Right kidney (tissue), 1 donor: ENCODE measurements at regions not wholly inside any gene's neighbourhood (a gene's known extent, or its start where the extent isn't known, plus 50 kb on each side); places are given as distances from the start of the nearest gene placed in this dataset.
A peak's percentile ranks its signal among the peaks of the same experiment; 100 is the strongest.
"Not testable (repeated sequence)": the region's sequence is repeated elsewhere in the genome, so short reads cannot be mapped to it uniquely, and the experiment has no call there.

Source experiments
- DNase-seq: peaks from one replicate; pipeline ENCODE4 v3.0.0-alpha.2; 2016

DNA sequence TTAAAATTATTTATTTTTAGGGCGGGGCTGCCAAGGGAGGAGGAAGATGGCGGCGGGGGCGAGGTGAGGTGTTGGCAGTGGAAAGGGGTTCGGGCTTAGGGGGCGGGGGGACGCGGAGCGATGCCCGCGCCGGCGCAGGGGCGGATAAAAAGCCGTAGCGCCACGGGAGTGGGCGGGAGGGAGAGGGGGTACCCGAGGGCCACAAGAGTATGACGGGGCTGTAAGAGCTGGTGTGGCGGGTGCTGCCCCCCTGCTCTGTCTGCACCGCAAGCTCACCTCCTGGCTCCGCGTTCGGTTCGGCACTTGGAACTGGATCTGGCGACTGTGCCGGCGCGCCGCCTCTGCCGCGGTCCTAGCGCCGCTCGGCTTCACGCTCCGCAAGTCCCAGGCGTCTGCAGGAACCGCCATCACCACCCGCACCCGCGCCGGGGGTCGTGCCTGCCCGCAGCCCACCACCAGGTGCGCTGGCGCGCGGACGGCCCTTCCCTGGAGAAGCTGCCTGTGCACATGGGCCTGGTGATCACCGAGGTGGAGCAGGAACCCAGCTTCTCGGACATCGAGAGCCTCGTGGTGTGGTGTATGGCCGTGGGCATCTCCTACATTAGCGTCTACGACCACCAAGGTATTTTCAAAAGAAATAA lies 265.2 kb upstream of the SGCG start:
- DNase-seq = peak; percentile 92

- not testable (repeated sequence) for DNase-seq
These were observed 264.5 kb upstream of the SGCG start for GRCh38 chr13:22916276-22916675.

DNA sequence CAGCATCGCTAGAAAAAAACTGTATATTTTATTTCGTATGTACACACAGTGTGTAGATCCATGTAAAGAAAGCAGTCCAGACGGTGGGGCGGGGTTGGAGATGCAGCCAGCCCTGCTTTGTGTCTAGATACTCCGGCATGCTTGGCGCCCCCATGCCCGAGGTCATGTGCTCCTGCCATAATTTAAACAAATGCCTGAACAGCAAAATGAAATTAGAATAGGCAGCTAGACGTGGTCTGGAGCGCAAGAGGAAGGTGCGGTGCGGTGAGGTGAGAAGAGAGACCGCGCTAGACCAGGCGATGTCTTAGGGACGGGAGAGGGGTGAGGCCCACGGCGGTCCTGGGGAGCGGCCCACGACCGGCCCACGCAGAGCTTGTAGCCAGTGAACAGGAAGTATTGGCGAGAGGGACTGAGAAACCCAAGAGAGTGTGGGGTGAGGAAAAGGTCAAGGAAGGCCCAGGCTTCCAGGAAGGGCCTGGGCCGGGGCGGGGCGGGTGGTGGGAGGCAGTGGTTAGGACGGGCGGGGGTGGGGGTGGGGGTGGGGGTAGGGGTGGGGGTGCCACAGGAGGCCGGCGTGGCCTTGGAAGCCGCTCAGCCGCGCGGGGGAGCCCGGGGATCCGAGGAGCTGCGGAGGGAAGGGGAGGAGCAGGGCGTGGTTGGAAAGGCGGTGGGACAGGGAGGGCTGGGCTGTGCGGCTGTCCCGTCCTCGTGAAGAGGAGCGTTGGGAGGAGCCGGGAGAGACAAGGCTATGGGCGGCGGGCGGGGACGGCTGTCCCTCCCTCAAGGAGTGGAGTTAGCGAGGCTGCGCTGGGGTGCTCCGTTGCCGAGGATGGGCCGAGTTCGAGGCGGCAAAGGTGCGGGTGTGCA lies 254.7 kb upstream of the SGCG start:
- peak; percentile 74 for DNase-seq

DNA sequence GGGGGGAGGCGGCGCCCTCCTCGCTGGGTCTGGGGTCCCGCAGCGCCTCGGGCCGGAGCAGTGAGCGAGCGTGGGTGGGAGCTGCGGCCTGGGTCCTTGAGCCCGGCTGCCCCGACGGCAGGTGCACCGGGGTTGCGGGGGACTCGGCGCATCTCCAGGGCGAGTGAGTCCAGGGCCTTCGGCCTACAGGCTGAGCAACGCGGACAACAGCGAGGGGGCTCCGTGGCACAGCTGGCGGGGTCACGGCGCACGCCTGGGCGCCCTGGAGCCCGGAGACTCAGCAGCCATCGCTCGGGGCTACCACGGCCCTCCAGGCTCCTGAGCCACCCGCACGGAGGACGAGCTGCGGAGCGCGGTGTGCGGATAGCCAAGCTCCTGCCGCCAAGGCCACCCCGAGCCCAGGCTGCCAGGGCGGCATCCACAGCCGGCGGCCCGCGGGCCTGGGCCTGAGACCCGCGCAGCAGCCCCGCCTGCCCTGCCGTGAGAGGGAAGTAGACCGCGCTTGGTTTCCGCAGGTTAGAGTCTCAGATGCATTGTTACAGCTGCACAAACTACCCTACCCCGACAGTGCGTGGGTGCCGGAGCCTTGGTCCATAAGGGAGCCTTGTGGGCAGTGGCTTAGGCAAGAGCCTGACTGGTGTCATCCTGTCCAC lies 253.9 kb upstream of the SGCG start:
- DNase-seq = peak; percentile 77

DNA sequence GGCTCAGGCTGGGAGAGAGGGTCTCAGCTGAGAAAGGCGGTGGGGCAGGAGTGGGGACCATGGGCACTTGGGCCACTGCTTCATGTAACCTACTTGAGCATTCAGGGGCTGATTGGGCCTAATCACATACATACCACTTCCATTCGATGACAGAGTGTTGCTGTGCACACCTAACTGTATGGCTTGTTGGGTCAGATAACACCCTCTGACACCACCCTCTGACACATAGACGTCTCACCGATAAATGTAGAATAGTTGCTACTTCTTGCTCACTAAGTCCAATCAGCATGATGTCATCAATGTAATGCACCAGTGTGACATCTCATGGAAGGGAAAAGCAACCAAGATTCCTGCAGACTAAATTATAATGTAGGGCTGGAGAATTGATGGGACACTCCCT lies 252.9 kb upstream of the SGCG start:
- not testable (repeated sequence) for DNase-seq

DNA sequence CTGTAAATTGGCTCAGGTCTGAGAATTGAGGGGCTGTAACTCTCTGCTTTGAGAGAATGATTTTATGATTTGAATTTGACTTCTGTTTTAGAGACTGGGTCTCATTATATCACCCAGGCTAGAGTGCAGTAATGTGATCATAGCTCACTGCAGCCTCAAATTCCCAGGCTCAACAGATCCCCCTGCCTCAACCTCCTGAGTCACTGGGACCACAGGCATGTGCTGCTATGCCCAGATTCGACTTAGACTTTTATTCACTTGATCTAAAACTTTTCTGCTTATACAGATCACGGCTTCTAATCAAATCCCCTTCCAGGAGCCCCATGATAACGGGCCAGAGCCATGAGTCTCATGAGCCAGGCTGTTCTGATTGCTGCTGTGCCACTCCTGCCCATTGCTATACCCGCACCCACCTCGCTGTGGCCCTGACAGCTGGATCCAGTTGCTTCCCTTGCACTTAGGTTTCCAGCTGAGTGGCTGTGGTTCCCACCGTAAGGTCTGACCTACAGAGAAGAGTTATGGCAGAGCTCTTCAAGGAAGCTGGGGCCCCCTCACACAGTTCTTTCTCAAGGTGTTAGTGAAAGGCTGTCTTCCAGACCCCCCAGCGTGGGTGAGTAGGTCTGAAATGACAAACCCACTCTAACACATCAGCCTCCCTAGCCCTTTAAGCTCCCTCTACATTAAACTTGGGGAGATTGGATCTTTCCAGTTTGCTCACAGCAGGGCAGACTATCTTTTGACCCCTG lies 251.2 kb upstream of the SGCG start:
- no peak for DNase-seq

DNA sequence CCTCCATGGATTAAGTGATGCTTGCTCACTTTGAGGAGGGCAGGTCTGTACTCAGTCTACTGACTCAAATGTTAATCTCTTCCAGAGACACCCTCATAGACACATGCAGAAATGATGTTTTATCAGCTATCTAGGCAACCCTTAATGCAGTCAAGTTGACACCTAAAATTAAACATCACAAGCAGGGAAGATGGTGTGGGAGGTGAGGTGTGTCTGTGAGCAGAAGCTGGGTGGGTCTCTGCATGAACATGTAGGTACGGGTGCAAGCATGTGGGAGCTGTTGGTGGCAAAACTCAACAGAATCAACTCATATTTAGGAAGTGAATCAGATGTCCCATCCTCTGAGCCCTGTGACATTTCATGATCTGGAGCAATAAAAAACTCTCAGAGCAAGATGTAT lies 249.2 kb upstream of the SGCG start:
- DNase-seq = no peak

- DNase-seq = not testable (repeated sequence)
These were observed 248.0 kb upstream of the SGCG start for GRCh38 chr13:22932632-22933412.

DNA sequence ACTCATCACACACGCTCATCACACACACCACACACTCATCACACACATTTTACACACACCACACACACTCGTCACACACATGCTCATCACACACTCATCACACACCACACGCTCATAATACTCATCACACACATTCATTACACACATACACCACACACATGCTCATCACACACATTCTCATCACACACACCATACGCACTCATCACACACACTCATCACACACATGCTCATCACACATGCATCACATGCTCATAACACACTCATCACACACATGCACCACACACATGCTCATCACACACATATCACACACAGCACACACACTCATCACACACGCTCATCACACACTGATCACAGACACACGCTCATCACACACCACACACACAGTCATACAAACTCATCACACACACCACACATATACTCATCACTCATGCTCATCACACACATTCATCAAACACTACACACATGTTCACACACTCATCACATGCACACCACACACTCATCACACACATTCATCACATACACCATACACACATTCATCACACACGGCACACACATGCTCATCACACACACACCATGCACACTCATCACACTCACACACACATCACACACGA lies 247.1 kb upstream of the SGCG start:
- DNase-seq = no peak

- no peak for DNase-seq
These were observed 245.8 kb upstream of the SGCG start for GRCh38 chr13:22934744-22935523.

DNA sequence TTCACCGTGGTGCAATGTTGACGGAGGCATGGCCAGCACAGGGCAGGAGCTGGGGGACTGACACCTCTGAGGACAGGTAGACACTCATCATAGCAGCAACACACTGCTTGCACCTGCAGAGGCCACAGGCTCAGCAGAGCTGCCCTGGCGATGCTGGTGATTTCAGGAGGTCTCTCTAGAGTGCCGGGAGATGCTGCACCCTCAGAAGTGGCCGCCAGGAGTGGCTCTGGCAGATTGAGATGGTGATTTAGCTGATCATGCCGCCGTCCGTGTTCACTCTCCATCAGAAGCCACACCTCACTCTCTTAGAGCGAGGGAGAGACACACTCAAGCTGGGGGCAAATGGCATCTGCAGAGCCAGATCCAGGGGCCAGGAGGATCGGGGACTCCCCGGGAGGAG lies 244.6 kb upstream of the SGCG start:
- DNase-seq = no peak

- no peak for DNase-seq
These were observed 243.5 kb upstream of the SGCG start for GRCh38 chr13:22937241-22937640.

DNA sequence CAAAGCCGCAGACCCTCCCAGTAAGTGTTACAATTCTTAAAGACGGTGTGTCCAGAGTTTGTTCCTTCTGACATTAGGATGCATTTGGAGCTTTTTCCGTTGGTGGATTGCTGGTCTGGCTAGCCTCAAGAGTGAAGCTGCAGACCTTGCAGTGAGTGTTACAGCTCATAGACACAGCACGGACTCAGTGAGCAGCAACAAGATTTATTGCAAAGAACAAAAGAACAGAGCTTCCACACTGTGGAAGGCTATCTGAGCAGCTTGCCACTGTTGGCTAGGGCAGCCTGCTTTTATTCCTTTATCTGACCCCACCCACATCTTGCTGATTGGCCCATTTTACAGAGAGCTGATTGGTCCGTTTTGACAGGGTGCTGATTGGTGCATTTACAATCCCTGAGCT lies 242.8 kb upstream of the SGCG start:
- DNase-seq = no peak

GRCh38 chr13:22938576-22938975 lies 242.2 kb upstream of the SGCG start:
- DNase-seq = no peak

GRCh38 chr13:22939157-22939556 lies 241.6 kb upstream of the SGCG start:
- DNase-seq = no peak

GRCh38 chr13:22940090-22940710 lies 240.6 kb upstream of the SGCG start:
- DNase-seq = no peak

DNA sequence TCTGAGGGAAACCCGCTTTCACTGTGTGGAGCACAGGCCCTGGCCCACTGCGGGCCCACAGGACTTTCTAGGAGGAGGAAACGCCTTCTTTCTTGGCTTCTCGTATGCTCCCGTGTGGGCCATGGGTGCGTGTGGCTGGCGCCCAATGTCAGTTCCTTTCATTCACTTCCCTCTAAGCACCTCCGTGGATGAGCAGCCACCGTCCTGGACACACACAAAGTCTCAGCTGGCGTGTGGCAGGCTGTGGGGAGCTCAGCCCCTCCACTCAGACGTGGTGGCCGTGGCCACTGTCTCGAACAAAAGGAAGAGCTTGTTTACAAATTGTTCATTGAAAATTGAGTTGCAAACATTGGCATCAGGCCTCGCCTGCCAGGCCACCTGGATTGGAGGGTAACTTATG lies 240.0 kb upstream of the SGCG start:
- no peak for DNase-seq

- DNase-seq = not testable (repeated sequence)
These were observed 239.3 kb upstream of the SGCG start for GRCh38 chr13:22941495-22941894.

DNA sequence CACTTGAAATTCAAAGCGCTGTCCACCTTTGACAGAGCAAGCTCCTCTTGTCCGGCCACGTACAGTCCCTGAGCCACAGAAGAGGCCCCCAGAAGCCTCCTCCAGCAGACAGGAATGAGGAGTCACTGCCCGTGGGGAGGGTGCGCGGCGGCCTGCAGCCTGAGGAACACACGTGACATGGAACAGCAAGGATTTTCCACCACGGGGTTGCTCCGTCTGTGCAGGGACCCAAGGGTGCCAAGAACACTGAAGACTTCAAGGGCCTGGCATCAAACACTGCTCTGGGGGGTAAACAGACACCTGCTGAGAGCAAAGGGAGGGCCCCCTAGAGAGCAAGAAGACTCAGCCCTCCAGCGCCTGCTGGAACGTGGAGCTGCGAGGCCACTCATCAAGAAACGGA lies 237.9 kb upstream of the SGCG start:
- not testable (repeated sequence) for DNase-seq

GRCh38 chr13:22944378-22944777 lies 236.4 kb upstream of the SGCG start:
- DNase-seq = no peak
